ENCODE measurements at regions not wholly inside any gene's neighbourhood (a gene's known extent, or its start where the extent isn't known, plus 50 kb on each side); places are given as distances from the start of the nearest gene placed in this dataset.

DNA sequence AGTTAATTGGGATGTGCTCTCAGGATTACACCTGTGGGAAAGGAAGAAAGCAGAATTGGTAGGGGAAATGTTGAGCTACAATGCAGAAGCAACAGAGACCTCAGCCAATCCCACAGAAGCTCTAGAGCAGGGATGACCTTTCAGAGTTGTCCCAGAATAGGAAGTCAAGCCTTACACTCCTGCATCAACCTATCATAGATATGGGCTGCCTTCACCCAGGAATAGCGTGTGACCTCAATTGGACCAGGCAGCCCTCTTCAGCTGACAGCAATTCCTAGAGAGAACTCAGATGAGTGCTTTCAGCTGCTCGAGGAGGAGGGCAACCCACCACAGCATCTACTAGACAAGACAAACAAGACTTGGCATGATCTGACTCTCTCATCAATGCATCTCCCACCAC is 189.7 kb downstream of the TMEM132E start:
- TF ChIP-seq, protein P1, sequence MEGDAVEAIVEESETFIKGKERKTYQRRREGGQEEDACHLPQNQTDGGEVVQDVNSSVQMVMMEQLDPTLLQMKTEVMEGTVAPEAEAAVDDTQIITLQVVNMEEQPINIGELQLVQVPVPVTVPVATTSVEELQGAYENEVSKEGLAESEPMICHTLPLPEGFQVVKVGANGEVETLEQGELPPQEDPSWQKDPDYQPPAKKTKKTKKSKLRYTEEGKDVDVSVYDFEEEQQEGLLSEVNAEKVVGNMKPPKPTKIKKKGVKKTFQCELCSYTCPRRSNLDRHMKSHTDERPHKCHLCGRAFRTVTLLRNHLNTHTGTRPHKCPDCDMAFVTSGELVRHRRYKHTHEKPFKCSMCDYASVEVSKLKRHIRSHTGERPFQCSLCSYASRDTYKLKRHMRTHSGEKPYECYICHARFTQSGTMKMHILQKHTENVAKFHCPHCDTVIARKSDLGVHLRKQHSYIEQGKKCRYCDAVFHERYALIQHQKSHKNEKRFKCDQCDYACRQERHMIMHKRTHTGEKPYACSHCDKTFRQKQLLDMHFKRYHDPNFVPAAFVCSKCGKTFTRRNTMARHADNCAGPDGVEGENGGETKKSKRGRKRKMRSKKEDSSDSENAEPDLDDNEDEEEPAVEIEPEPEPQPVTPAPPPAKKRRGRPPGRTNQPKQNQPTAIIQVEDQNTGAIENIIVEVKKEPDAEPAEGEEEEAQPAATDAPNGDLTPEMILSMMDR (conservative IDR thresholded peaks at IDR 0.05 in 1 of 2, IDR thresholded peaks at IDR 0.05 in 1 of 2; ENCODE audit: extremely low read depth in 1 of 2, insufficient read depth in 1 of 2, low read depth in 1 of 2, low read length in 2 of 2) = no peak
- TF ChIP-seq EZH2 (IDR thresholded peaks at IDR 0.05; ENCODE audit: borderline replicate concordance, low read length) = no peak

All from mammary epithelial cell (primary cell).